ENCODE measurements at regions not wholly inside any gene's neighbourhood (a gene's known extent, or its start where the extent isn't known, plus 50 kb on each side); places are given as distances from the start of the nearest gene placed in this dataset.

DNA sequence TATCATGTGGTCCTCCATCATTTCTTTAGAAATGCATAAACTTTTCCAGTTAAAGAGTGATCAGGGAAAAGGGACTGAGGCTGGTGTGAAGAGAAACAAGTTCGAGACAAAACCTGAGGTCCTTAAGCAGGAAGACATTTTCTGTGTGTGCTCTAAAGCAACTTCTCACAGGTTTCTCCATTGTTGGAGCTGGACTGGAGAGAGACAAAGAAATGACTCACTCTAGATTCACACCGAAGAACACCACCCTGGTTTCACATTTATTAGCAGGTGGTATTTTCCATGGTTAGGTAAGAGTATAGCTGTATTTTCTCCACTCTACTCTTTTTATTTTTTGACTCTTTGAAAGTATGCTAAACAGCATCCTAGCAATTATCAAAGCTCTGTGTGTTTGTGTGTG, 736.4 kb downstream of the KCNA4 start:
- CTCF ChIA-PET, result no interaction called here

GRCh38 chr11:29279716-29280115, 737.1 kb downstream of the KCNA4 start:
- Mint-ChIP-seq H3K27ac (no peak overlapping the region), H3K4me1 (no peaks in the 10 kb centered on the region)
- ATAC-seq (ENCODE audit: low read depth), result no peak

More for the DNA sequence above, 736.4 kb downstream of the KCNA4 start:
- peaks cover 4% of the 10 kb centered on the region for H3K9me3 Mint-ChIP-seq
- DNase-seq (no peak), ATAC-seq (ENCODE audit: low read depth) (no peak)
- intact Hi-C loops (cut with micrococcal nuclease), result no loop called here
- H3K4me1 Mint-ChIP-seq, result no peaks in the 10 kb centered on the region
- no peak overlapping the region for H3K27ac Mint-ChIP-seq
- H3K27me3 Mint-ChIP-seq, result no peaks in the 10 kb centered on the region
- H3K36me3 Mint-ChIP-seq (ENCODE audit: low read depth), result no peaks in the 10 kb centered on the region
- POLR2A ChIA-PET, result no interaction called here
- TF ChIP-seq, protein P1, sequence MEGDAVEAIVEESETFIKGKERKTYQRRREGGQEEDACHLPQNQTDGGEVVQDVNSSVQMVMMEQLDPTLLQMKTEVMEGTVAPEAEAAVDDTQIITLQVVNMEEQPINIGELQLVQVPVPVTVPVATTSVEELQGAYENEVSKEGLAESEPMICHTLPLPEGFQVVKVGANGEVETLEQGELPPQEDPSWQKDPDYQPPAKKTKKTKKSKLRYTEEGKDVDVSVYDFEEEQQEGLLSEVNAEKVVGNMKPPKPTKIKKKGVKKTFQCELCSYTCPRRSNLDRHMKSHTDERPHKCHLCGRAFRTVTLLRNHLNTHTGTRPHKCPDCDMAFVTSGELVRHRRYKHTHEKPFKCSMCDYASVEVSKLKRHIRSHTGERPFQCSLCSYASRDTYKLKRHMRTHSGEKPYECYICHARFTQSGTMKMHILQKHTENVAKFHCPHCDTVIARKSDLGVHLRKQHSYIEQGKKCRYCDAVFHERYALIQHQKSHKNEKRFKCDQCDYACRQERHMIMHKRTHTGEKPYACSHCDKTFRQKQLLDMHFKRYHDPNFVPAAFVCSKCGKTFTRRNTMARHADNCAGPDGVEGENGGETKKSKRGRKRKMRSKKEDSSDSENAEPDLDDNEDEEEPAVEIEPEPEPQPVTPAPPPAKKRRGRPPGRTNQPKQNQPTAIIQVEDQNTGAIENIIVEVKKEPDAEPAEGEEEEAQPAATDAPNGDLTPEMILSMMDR (IDR thresholded peaks at IDR 0.05), result no peak
- H3K4me3 Mint-ChIP-seq, result no peak overlapping the region

DNA sequence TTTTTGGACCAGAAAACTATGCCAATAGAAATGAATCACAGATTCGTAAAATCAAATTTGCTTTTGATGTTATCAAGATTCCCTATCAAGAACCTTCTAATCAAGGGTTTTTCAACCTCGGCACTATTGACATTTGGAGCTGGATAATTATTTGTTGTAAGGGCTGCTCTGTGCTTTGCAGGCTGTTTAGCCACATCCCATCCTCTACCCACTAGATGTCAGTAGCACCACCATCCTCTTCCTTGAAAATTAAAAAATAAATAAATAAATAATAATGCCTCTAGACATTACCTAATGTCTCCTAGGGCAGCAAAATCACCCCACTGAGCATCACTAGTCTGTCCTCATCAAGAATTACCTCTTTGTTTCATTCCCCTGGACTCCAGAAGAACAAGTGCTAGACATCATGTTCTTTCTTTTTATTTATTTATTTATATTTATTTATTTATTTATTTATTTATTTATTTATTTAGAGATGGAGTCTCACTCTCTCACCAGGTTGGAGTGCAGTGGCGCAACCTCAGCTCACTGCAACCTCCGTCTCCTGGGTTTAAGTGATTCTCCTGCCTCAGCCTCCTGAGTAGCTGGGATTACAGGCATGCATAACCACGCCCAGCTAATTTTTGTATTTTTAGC, 744.7 kb downstream of the KCNA4 start:
- no peak for DNase-seq
- no peak overlapping the region for H3K4me3 Mint-ChIP-seq
- TF ChIP-seq, protein P1 (IDR thresholded peaks at IDR 0.05), result no peak
- H3K9me3 Mint-ChIP-seq, result no peaks in the 10 kb centered on the region
- H3K27me3 Mint-ChIP-seq, result no peaks in the 10 kb centered on the region
- H3K27ac Mint-ChIP-seq, result no peak overlapping the region
- CTCF ChIA-PET, result no interaction called here
- POLR2A ChIA-PET, result no interaction called here
- no peaks in the 10 kb centered on the region for H3K4me1 Mint-ChIP-seq
- no peak for ATAC-seq (ENCODE audit: low read depth)
- H3K36me3 Mint-ChIP-seq (ENCODE audit: low read depth), result no peaks in the 10 kb centered on the region
- intact Hi-C loops (cut with micrococcal nuclease), result no loop called here

More at GRCh38 chr11:29279716-29280115, 737.1 kb downstream of the KCNA4 start:
- intact Hi-C loops (cut with micrococcal nuclease), result no loop called here
- no peak for DNase-seq
- Mint-ChIP-seq H3K9me3 (peaks cover 4% of the 10 kb centered on the region), H3K36me3 (ENCODE audit: low read depth) (no peaks in the 10 kb centered on the region), H3K27me3 (no peaks in the 10 kb centered on the region), H3K4me3 (no peak overlapping the region)
- CTCF ChIA-PET, result no interaction called here
- POLR2A ChIA-PET, result no interaction called here
- TF ChIP-seq, protein P1 (IDR thresholded peaks at IDR 0.05), result no peak

DNA sequence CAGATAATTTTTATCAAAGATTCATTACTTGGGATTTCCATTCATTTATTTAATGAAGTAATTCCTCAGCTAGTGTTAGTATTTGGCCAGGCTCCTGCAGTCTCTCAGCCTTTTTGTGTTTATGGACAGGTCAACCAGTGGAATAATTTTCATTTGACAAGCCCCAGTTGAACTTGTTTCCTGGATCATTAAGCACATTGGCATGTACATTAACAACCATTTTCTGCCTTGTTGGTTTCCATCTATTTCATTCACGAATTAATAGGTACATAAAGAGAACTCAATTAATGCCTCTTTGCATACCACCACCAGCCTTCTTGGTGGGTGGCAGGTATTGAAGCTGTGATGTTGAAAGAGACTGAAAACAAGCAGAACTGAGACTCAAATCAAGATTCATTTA, 745.2 kb downstream of the KCNA4 start:
- no peaks in the 10 kb centered on the region for H3K9me3 Mint-ChIP-seq

GRCh38 chr11:29268733-29269132, 748.1 kb downstream of the KCNA4 start:
- CTCF ChIA-PET, result no interaction called here
- Mint-ChIP-seq H3K27ac (no peak overlapping the region), H3K27me3 (no peaks in the 10 kb centered on the region), H3K4me1 (no peaks in the 10 kb centered on the region), H3K9me3 (no peaks in the 10 kb centered on the region), H3K4me3 (no peak overlapping the region), H3K36me3 (ENCODE audit: low read depth) (no peaks in the 10 kb centered on the region)
- TF ChIP-seq, protein P1 (IDR thresholded peaks at IDR 0.05), result no peak
- ATAC-seq (ENCODE audit: low read depth) (no peak), DNase-seq (no peak)
- intact Hi-C loops (cut with micrococcal nuclease), result no loop called here
- POLR2A ChIA-PET, result no interaction called here

More for the DNA sequence above, 745.2 kb downstream of the KCNA4 start:
- POLR2A ChIA-PET, result no interaction called here
- TF ChIP-seq, protein P1 (IDR thresholded peaks at IDR 0.05), result no peak
- intact Hi-C loops (cut with micrococcal nuclease), result no loop called here
- ATAC-seq (ENCODE audit: low read depth) (no peak), DNase-seq (no peak)
- Mint-ChIP-seq H3K36me3 (ENCODE audit: low read depth) (no peaks in the 10 kb centered on the region), H3K4me3 (no peak overlapping the region), H3K27ac (no peak overlapping the region), H3K27me3 (no peaks in the 10 kb centered on the region), H3K4me1 (no peaks in the 10 kb centered on the region)
- CTCF ChIA-PET, result no interaction called here
